NCI-H146 (cell line): ENCODE measurements at regions not wholly inside any gene's neighbourhood (a gene's known extent, or its start where the extent isn't known, plus 50 kb on each side); places are given as distances from the start of the nearest gene placed in this dataset.

ENCODE experiments used
- DNase-seq: peaks from one replicate; lab custom pipeline; 2025; lab: John Stamatoyannopoulos, UW

- no peak for DNase-seq
Observed at GRCh38 chr13:44096901-44097300, 217.2 kb downstream of the LACC1 start.

- DNase-seq: no peak
Observed at GRCh38 chr13:44098559-44098958, 218.9 kb downstream of the LACC1 start.

- DNase-seq: no peak
Observed at GRCh38 chr13:44101347-44102083, 221.8 kb downstream of the LACC1 start.

GRCh38 chr13:44103429-44104196, 223.9 kb downstream of the LACC1 start:
- no peak for DNase-seq

GRCh38 chr13:44104197-44104490, 224.4 kb downstream of the LACC1 start:
- DNase-seq: no peak

- DNase-seq: no peak
Observed at GRCh38 chr13:44104969-44105368, 225.3 kb downstream of the LACC1 start.

- DNase-seq: no peak
Observed at GRCh38 chr13:44106266-44107152, 226.8 kb downstream of the LACC1 start.

- DNase-seq: no peak
Observed at GRCh38 chr13:44107357-44108121, 227.8 kb downstream of the LACC1 start.

GRCh38 chr13:44108331-44108858, 228.7 kb downstream of the LACC1 start:
- no peak for DNase-seq

- DNase-seq: no peak
Observed at GRCh38 chr13:44110091-44110621, 230.5 kb downstream of the LACC1 start.

GRCh38 chr13:44111701-44112100, 232.0 kb downstream of the LACC1 start:
- DNase-seq: no peak

- no peak for DNase-seq
Observed at GRCh38 chr13:44112700-44113329, 233.1 kb downstream of the LACC1 start.

GRCh38 chr13:44116562-44117332, 237.0 kb downstream of the LACC1 start:
- DNase-seq: no peak

GRCh38 chr13:44117351-44117750, 237.6 kb downstream of the LACC1 start:
- no peak for DNase-seq

- no peak for DNase-seq
Observed at GRCh38 chr13:44117816-44118215, 238.1 kb downstream of the LACC1 start.

GRCh38 chr13:44118881-44119280, 239.2 kb downstream of the LACC1 start:
- DNase-seq: no peak

- DNase-seq: no peak
Observed at GRCh38 chr13:44120043-44120442, 240.3 kb downstream of the LACC1 start.

GRCh38 chr13:44120849-44121755, 241.4 kb downstream of the LACC1 start:
- DNase-seq: no peak

- no peak for DNase-seq
Observed at GRCh38 chr13:44124352-44124751, 244.6 kb downstream of the LACC1 start.
